ENCODE measurements at regions not wholly inside any gene's neighbourhood (a gene's known extent, or its start where the extent isn't known, plus 50 kb on each side); places are given as distances from the start of the nearest gene placed in this dataset.
"Not testable (repeated sequence)": the region's sequence is repeated elsewhere in the genome, so short reads cannot be mapped to it uniquely, and the experiment has no call there.

- no peaks in the 10 kb centered on the region for H3K79me2 ChIP-seq (ENCODE audit: control insufficient read depth, insufficient read depth, low read length)
- no peak overlapping the region for H3K27ac ChIP-seq (ENCODE audit: low read depth, low read length)
Observed at GRCh38 chr4:28093071-28093470, 1232.4 kb downstream of the STIM2 start.

GRCh38 chr4:28101583-28101982, 1240.9 kb downstream of the STIM2 start:
- Histone ChIP-seq H2BK5ac (ENCODE audit: low read length) (no peak overlapping the region), H3K9ac (ENCODE audit: low read length) (no peak overlapping the region), H2BK15ac (replicated peaks; ENCODE audit: low read depth) (no peak overlapping the region), H3K36me3 (ENCODE audit: control insufficient read depth, insufficient read depth, low read length) (no peaks in the 10 kb centered on the region), H3K56ac (ENCODE audit: low read length) (no peak overlapping the region), H3K27me3 (ENCODE audit: insufficient read depth, low read length, poor library complexity) (no peaks in the 10 kb centered on the region), H4K8ac (ENCODE audit: low read depth, low read length) (no peak overlapping the region), H3K4ac (ENCODE audit: low read depth, low read length) (no peak overlapping the region), H3K79me1 (ENCODE audit: low read length) (no peaks in the 10 kb centered on the region), H3K79me2 (ENCODE audit: control insufficient read depth, insufficient read depth, low read length) (no peaks in the 10 kb centered on the region), H2BK120ac (ENCODE audit: low read depth, low read length) (no peak overlapping the region), H3K4me2 (ENCODE audit: low read length) (no peak overlapping the region), H3K4me1 (ENCODE audit: control insufficient read depth, low read depth, low read length) (no peaks in the 10 kb centered on the region), H2AK5ac (ENCODE audit: low read length) (no peak overlapping the region), H3K4me3 (ENCODE audit: low read length) (no peak overlapping the region), H3K18ac (ENCODE audit: low read length) (no peak overlapping the region), H3K23ac (ENCODE audit: low read length) (no peak overlapping the region), H3K27ac (ENCODE audit: low read depth, low read length) (no peak overlapping the region), H4K5ac (ENCODE audit: low read length) (no peak overlapping the region)
- no peak for DNase-seq
- WGBS (ENCODE audit: extremely low coverage, insufficient coverage, low lambda C conversion rate), result no CpG with 5 or more reads among the region's 2 CpGs

More at GRCh38 chr4:28093071-28093470, 1232.4 kb downstream of the STIM2 start:
- Histone ChIP-seq H3K4ac (ENCODE audit: low read depth, low read length) (no peak overlapping the region), H3K9ac (ENCODE audit: low read length) (no peak overlapping the region), H2AK5ac (ENCODE audit: low read length) (no peak overlapping the region), H2BK5ac (ENCODE audit: low read length) (no peak overlapping the region), H3K23ac (ENCODE audit: low read length) (no peak overlapping the region), H3K18ac (ENCODE audit: low read length) (no peak overlapping the region), H3K79me1 (ENCODE audit: low read length) (no peaks in the 10 kb centered on the region), H4K8ac (ENCODE audit: low read depth, low read length) (no peak overlapping the region), H2BK120ac (ENCODE audit: low read depth, low read length) (no peak overlapping the region), H4K5ac (ENCODE audit: low read length) (no peak overlapping the region), H3K27me3 (ENCODE audit: insufficient read depth, low read length, poor library complexity) (no peaks in the 10 kb centered on the region), H3K4me2 (ENCODE audit: low read length) (no peak overlapping the region), H3K4me1 (ENCODE audit: control insufficient read depth, low read depth, low read length) (no peaks in the 10 kb centered on the region), H3K36me3 (ENCODE audit: control insufficient read depth, insufficient read depth, low read length) (no peaks in the 10 kb centered on the region), H3K56ac (ENCODE audit: low read length) (no peak overlapping the region), H3K4me3 (ENCODE audit: low read length) (no peak overlapping the region), H2BK15ac (replicated peaks; ENCODE audit: low read depth) (no peak overlapping the region)
- WGBS (ENCODE audit: extremely low coverage, insufficient coverage, low lambda C conversion rate), result no CpG with 5 or more reads among the region's 3 CpGs
- DNase-seq, result no peak

- Histone ChIP-seq H2BK15ac (replicated peaks; ENCODE audit: low read depth) (no peak overlapping the region), H3K56ac (ENCODE audit: low read length) (no peak overlapping the region), H3K27ac (ENCODE audit: low read depth, low read length) (no peak overlapping the region), H3K36me3 (ENCODE audit: control insufficient read depth, insufficient read depth, low read length) (no peaks in the 10 kb centered on the region), H3K79me2 (ENCODE audit: control insufficient read depth, insufficient read depth, low read length) (no peaks in the 10 kb centered on the region), H3K27me3 (ENCODE audit: insufficient read depth, low read length, poor library complexity) (no peaks in the 10 kb centered on the region), H3K4me2 (ENCODE audit: low read length) (no peak overlapping the region), H3K79me1 (ENCODE audit: low read length) (no peaks in the 10 kb centered on the region), H2AK5ac (ENCODE audit: low read length) (no peak overlapping the region), H2BK120ac (ENCODE audit: low read depth, low read length) (no peak overlapping the region), H2BK5ac (ENCODE audit: low read length) (no peak overlapping the region), H3K23ac (ENCODE audit: low read length) (no peak overlapping the region), H3K4ac (ENCODE audit: low read depth, low read length) (no peak overlapping the region), H4K8ac (ENCODE audit: low read depth, low read length) (no peak overlapping the region), H3K9ac (ENCODE audit: low read length) (no peak overlapping the region), H3K18ac (ENCODE audit: low read length) (no peak overlapping the region), H4K5ac (ENCODE audit: low read length) (no peak overlapping the region), H3K4me3 (ENCODE audit: low read length) (no peak overlapping the region), H3K4me1 (ENCODE audit: control insufficient read depth, low read depth, low read length) (no peaks in the 10 kb centered on the region)
- no CpG with 5 or more reads among the region's 2 CpGs for WGBS (ENCODE audit: extremely low coverage, insufficient coverage, low lambda C conversion rate)
- no peak for DNase-seq
Observed at GRCh38 chr4:28105271-28105859, 1244.7 kb downstream of the STIM2 start.

GRCh38 chr4:28106155-28106554, 1245.5 kb downstream of the STIM2 start:
- H3K36me3 ChIP-seq (ENCODE audit: control insufficient read depth, insufficient read depth, low read length), result no peaks in the 10 kb centered on the region
- no peaks in the 10 kb centered on the region for H3K4me1 ChIP-seq (ENCODE audit: control insufficient read depth, low read depth, low read length)
- no peaks in the 10 kb centered on the region for H3K27me3 ChIP-seq (ENCODE audit: insufficient read depth, low read length, poor library complexity)
- no peak for DNase-seq
- H3K4me3 ChIP-seq (ENCODE audit: low read length), result no peak overlapping the region
- no peak overlapping the region for H4K8ac ChIP-seq (ENCODE audit: low read depth, low read length)
- no peak overlapping the region for H3K23ac ChIP-seq (ENCODE audit: low read length)
- no peak overlapping the region for H3K56ac ChIP-seq (ENCODE audit: low read length)
- H2BK5ac ChIP-seq (ENCODE audit: low read length), result no peak overlapping the region
- H3K79me1 ChIP-seq (ENCODE audit: low read length), result no peaks in the 10 kb centered on the region
- H3K9ac ChIP-seq (ENCODE audit: low read length), result no peak overlapping the region
- H3K4ac ChIP-seq (ENCODE audit: low read depth, low read length), result no peak overlapping the region
- no peak overlapping the region for H3K4me2 ChIP-seq (ENCODE audit: low read length)
- H2BK120ac ChIP-seq (ENCODE audit: low read depth, low read length), result no peak overlapping the region
- H2BK15ac ChIP-seq (replicated peaks; ENCODE audit: low read depth), result no peak overlapping the region
- H3K79me2 ChIP-seq (ENCODE audit: control insufficient read depth, insufficient read depth, low read length), result no peaks in the 10 kb centered on the region
- H2AK5ac ChIP-seq (ENCODE audit: low read length), result no peak overlapping the region
- H3K27ac ChIP-seq (ENCODE audit: low read depth, low read length), result no peak overlapping the region
- WGBS (ENCODE audit: extremely low coverage, insufficient coverage, low lambda C conversion rate), result no CpG with 5 or more reads among the region's 1 CpG
- no peak overlapping the region for H4K5ac ChIP-seq (ENCODE audit: low read length)
- H3K18ac ChIP-seq (ENCODE audit: low read length), result no peak overlapping the region

GRCh38 chr4:28109801-28110200, 1249.2 kb downstream of the STIM2 start:
- H4K5ac ChIP-seq (ENCODE audit: low read length), result no peak overlapping the region
- no peaks in the 10 kb centered on the region for H3K27me3 ChIP-seq (ENCODE audit: insufficient read depth, low read length, poor library complexity)
- H4K8ac ChIP-seq (ENCODE audit: low read depth, low read length), result no peak overlapping the region
- no peak overlapping the region for H3K18ac ChIP-seq (ENCODE audit: low read length)
- H3K9ac ChIP-seq (ENCODE audit: low read length), result no peak overlapping the region
- H2AK5ac ChIP-seq (ENCODE audit: low read length), result no peak overlapping the region
- DNase-seq, result no peak
- H2BK15ac ChIP-seq (replicated peaks; ENCODE audit: low read depth), result no peak overlapping the region
- no peaks in the 10 kb centered on the region for H3K4me1 ChIP-seq (ENCODE audit: control insufficient read depth, low read depth, low read length)
- no peak overlapping the region for H3K56ac ChIP-seq (ENCODE audit: low read length)
- no peak overlapping the region for H3K23ac ChIP-seq (ENCODE audit: low read length)
- H3K4me2 ChIP-seq (ENCODE audit: low read length), result no peak overlapping the region
- H3K79me1 ChIP-seq (ENCODE audit: low read length), result no peaks in the 10 kb centered on the region
- H3K4me3 ChIP-seq (ENCODE audit: low read length), result no peak overlapping the region
- H2BK5ac ChIP-seq (ENCODE audit: low read length), result no peak overlapping the region
- no peak overlapping the region for H3K27ac ChIP-seq (ENCODE audit: low read depth, low read length)
- no peaks in the 10 kb centered on the region for H3K79me2 ChIP-seq (ENCODE audit: control insufficient read depth, insufficient read depth, low read length)
- no peak overlapping the region for H2BK120ac ChIP-seq (ENCODE audit: low read depth, low read length)
- no peak overlapping the region for H3K4ac ChIP-seq (ENCODE audit: low read depth, low read length)
- no peaks in the 10 kb centered on the region for H3K36me3 ChIP-seq (ENCODE audit: control insufficient read depth, insufficient read depth, low read length)

- not testable (repeated sequence) for H3K56ac ChIP-seq (ENCODE audit: low read length); H3K79me1 ChIP-seq (ENCODE audit: low read length); H3K4me2 ChIP-seq (ENCODE audit: low read length); H3K4me3 ChIP-seq (ENCODE audit: low read length); H4K5ac ChIP-seq (ENCODE audit: low read length); H3K9ac ChIP-seq (ENCODE audit: low read length); H2BK5ac ChIP-seq (ENCODE audit: low read length); H4K8ac ChIP-seq (ENCODE audit: low read depth, low read length); H2BK15ac ChIP-seq (replicated peaks; ENCODE audit: low read depth); H2BK120ac ChIP-seq (ENCODE audit: low read depth, low read length); H3K4ac ChIP-seq (ENCODE audit: low read depth, low read length); H3K36me3 ChIP-seq (ENCODE audit: control insufficient read depth, insufficient read depth, low read length); H3K23ac ChIP-seq (ENCODE audit: low read length); H2AK5ac ChIP-seq (ENCODE audit: low read length); H3K18ac ChIP-seq (ENCODE audit: low read length); H3K27me3 ChIP-seq (ENCODE audit: insufficient read depth, low read length, poor library complexity); H3K79me2 ChIP-seq (ENCODE audit: control insufficient read depth, insufficient read depth, low read length); DNase-seq; H3K4me1 ChIP-seq (ENCODE audit: control insufficient read depth, low read depth, low read length); H3K27ac ChIP-seq (ENCODE audit: low read depth, low read length)
- WGBS (ENCODE audit: extremely low coverage, insufficient coverage, low lambda C conversion rate), result no CpG with 5 or more reads among the region's 29 CpGs
Observed at GRCh38 chr4:28112691-28113335, 1252.2 kb downstream of the STIM2 start.

Data from mesendoderm (in vitro differentiated cells).